GM21390 (cell line): ENCODE measurements at regions not wholly inside any gene's neighbourhood (a gene's known extent, or its start where the extent isn't known, plus 50 kb on each side); places are given as distances from the start of the nearest gene placed in this dataset.

ENCODE experiments used
- ATAC-seq: cut with Tn5 transposase; IDR thresholded peaks from one replicate; pipeline ENCODE4 v1.9.1; 2021; ENCODE audit not compliant: unreplicated experiment

- no peak for ATAC-seq
Observed at GRCh38 chr10:113357681-113358300, 195.1 kb upstream of the HABP2 start.

- no peak for ATAC-seq
Observed at GRCh38 chr10:113359655-113360054, 193.2 kb upstream of the HABP2 start.

- ATAC-seq = no peak
Observed at GRCh38 chr10:113360870-113361269, 192.0 kb upstream of the HABP2 start.

- no peak for ATAC-seq
Observed at GRCh38 chr10:113362645-113363091, 190.2 kb upstream of the HABP2 start.

- no peak for ATAC-seq
Observed at GRCh38 chr10:113364227-113364626, 188.6 kb upstream of the HABP2 start.

GRCh38 chr10:113368666-113369364, 184.0 kb upstream of the HABP2 start:
- no peak for ATAC-seq

- ATAC-seq = no peak
Observed at GRCh38 chr10:113369365-113369694, 183.5 kb upstream of the HABP2 start.

- no peak for ATAC-seq
Observed at GRCh38 chr10:113376428-113376827, 176.4 kb upstream of the HABP2 start.

- ATAC-seq = no peak
Observed at GRCh38 chr10:113379091-113379490, 173.8 kb upstream of the HABP2 start.

GRCh38 chr10:113381416-113381815, 171.4 kb upstream of the HABP2 start:
- ATAC-seq = no peak

GRCh38 chr10:113381981-113382509, 170.8 kb upstream of the HABP2 start:
- ATAC-seq = no peak

- no peak for ATAC-seq
Observed at GRCh38 chr10:113382691-113383090, 170.2 kb upstream of the HABP2 start.

GRCh38 chr10:113384181-113384580, 168.7 kb upstream of the HABP2 start:
- no peak for ATAC-seq

- ATAC-seq = peak; percentile 88
Observed at GRCh38 chr10:113385021-113385999, 167.5 kb upstream of the HABP2 start.

GRCh38 chr10:113386005-113386404, 166.8 kb upstream of the HABP2 start:
- ATAC-seq = no peak

GRCh38 chr10:113389969-113390368, 162.9 kb upstream of the HABP2 start:
- ATAC-seq = no peak

GRCh38 chr10:113390896-113391295, 162.0 kb upstream of the HABP2 start:
- no peak for ATAC-seq

- ATAC-seq = no peak
Observed at GRCh38 chr10:113397047-113397446, 155.8 kb upstream of the HABP2 start.

GRCh38 chr10:113399065-113399464, 153.8 kb upstream of the HABP2 start:
- no peak for ATAC-seq

- no peak for ATAC-seq
Observed at GRCh38 chr10:113402602-113403001, 150.3 kb upstream of the HABP2 start.

- ATAC-seq = no peak
Observed at GRCh38 chr10:113407218-113407617, 145.6 kb upstream of the HABP2 start.
